Stromal cell of bone marrow (primary cell): ENCODE measurements at regions not wholly inside any gene's neighbourhood (a gene's known extent, or its start where the extent isn't known, plus 50 kb on each side); places are given as distances from the start of the nearest gene placed in this dataset.

Experiments used
- DNase-seq: peaks from one replicate; pipeline ENCODE4 v3.0.0-alpha.2; 2012; ENCODE audit warnings: low read depth

- no peak for DNase-seq
Measured at GRCh38 chr3:34239875-34240274, 441.4 kb downstream of the PDCD6IP start.

- no peak for DNase-seq
Measured at GRCh38 chr3:34247401-34247800, 449.0 kb downstream of the PDCD6IP start.

GRCh38 chr3:34248352-34248751 lies 449.9 kb downstream of the PDCD6IP start:
- DNase-seq = no peak

- no peak for DNase-seq
Measured at GRCh38 chr3:34254285-34254684, 455.9 kb downstream of the PDCD6IP start.

- DNase-seq = no peak
Measured at GRCh38 chr3:34256021-34256420, 457.6 kb downstream of the PDCD6IP start.

- no peak for DNase-seq
Measured at GRCh38 chr3:34256791-34257190, 458.4 kb downstream of the PDCD6IP start.

GRCh38 chr3:34258271-34258998 lies 460.0 kb downstream of the PDCD6IP start:
- DNase-seq = no peak

- DNase-seq = peak; percentile 45
Measured at GRCh38 chr3:34260271-34261000, 462.0 kb downstream of the PDCD6IP start.

- no peak for DNase-seq
Measured at GRCh38 chr3:34261001-34261385, 462.6 kb downstream of the PDCD6IP start.

GRCh38 chr3:34263101-34263621 lies 464.7 kb downstream of the PDCD6IP start:
- DNase-seq = no peak

GRCh38 chr3:34264337-34265041 lies 466.1 kb downstream of the PDCD6IP start:
- no peak for DNase-seq

GRCh38 chr3:34267088-34267487 lies 468.7 kb downstream of the PDCD6IP start:
- DNase-seq = no peak

GRCh38 chr3:34268032-34268709 lies 469.7 kb downstream of the PDCD6IP start:
- peak; percentile 31 for DNase-seq

- DNase-seq = no peak
Measured at GRCh38 chr3:34275811-34276210, 477.4 kb downstream of the PDCD6IP start.

GRCh38 chr3:34276342-34276741 lies 477.9 kb downstream of the PDCD6IP start:
- DNase-seq = no peak

- no peak for DNase-seq
Measured at GRCh38 chr3:34277110-34277509, 478.7 kb downstream of the PDCD6IP start.

- no peak for DNase-seq
Measured at GRCh38 chr3:34279901-34280300, 481.5 kb downstream of the PDCD6IP start.

GRCh38 chr3:34283751-34284150 lies 485.3 kb downstream of the PDCD6IP start:
- DNase-seq = no peak

- DNase-seq = no peak
Measured at GRCh38 chr3:34284959-34285826, 486.8 kb downstream of the PDCD6IP start.

- DNase-seq = no peak
Measured at GRCh38 chr3:34285827-34286188, 487.4 kb downstream of the PDCD6IP start.

- no peak for DNase-seq
Measured at GRCh38 chr3:34292605-34293300, 494.3 kb downstream of the PDCD6IP start.
